ENCODE measurements at regions not wholly inside any gene's neighbourhood (a gene's known extent, or its start where the extent isn't known, plus 50 kb on each side); places are given as distances from the start of the nearest gene placed in this dataset.
"Not testable (repeated sequence)": the region's sequence is repeated elsewhere in the genome, so short reads cannot be mapped to it uniquely, and the experiment has no call there.

DNA sequence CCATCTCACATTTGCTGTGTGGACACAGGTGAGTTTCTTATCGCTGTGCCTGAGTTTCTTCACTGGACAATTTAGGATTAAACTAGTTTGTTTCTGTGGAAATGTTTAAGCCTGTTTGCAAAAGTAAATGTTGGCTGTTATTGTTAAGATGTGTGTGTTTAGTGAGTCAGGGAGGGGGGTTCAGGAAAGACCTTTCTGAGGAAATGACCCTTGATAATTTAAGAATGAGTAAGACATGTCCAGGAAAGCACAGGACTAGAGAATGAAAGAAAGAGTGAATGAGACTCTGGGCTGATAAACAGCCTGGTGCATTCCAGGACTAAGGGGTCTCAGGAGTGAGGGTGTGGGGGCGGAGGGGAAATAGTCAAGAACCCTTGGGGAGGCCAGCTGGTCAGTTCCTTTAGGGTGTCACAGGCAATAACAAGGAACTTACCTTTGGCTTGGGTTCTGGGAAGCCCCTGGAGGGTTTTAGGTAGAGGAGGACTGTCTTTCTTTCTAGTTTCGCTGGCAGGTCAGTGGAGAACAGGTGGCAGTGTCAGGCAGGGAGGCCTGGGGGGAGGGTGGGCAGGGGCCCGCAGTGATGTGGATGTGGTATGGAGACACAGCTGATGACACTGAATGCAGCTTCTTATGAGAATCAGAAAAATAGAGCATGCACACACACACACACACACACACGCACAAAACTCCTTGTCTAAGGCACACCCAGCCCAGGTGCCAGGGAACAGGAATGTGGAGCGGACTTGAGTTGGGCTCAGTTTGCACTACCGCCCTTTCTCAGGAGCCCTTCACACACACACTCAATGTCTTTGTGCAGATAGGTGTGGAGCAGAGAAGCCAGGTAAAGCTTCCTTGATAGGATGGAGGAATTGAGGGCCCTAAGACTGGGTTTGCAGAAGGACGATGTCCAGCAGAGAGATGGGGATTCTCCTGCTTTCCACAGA lies 1005.5 kb downstream of the VRK1 start:
- DNase-seq (ENCODE audit: low read depth): no peak

DNA sequence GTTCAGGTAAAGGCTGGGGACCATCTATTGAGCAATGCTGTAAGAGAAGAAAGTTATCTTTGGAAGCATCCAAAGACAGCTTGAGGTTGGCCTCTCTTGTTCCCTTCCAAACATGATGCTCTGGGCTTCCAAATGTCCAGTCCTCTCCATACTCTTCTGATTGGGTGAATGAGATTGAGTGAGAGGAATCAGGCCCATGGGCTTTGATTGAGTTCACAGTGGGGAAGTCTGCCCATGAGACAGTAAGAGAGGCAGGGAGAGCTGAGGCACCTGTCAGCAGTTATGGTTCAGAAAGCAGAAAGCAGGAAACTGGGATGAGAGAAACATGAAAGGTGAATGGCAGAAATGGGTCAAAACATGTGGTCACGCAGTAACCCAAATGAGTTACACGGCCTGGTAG lies 1006.9 kb downstream of the VRK1 start:
- DNase-seq (ENCODE audit: low read depth): no peak

DNA sequence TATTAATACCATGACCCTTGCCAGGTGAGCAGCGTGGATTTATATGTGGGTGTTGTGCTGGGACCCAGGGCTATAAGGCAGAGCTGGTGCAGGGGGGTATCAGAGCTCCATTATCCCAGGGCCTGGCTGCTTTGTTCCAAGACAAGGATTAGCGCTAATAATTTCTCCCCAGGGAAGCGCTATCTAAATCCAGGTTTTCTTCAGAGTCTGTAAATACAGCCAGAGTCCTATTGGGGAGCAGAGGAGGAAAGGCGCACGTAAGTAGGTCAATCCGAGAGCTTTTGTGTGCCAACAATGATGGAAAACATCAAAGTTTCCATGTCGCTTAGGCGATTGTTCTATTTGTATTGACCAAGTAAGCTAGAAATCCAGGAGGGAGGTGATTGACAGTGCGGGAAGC lies 1009.7 kb downstream of the VRK1 start:
- DNase-seq (ENCODE audit: low read depth): no peak

DNA sequence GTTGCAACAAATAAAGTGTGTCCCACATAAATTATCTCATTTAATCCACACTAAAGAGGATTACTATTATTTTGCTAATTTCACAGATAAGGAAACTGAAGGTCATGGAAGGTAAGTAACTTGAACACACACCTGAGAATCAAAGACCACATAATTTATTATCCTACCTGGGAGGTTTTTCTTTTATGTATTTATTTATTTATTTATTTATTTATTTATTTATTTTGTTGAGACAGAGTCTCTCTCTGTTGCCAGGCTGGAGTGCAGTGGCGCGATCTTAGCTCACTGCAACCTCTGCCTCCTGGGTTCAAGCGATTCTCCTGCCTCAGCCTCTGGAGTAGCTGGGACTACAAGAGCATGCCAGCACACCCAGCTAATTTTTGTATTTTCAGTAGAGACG lies 1011.4 kb downstream of the VRK1 start:
- not testable (repeated sequence) for DNase-seq (ENCODE audit: low read depth)

DNA sequence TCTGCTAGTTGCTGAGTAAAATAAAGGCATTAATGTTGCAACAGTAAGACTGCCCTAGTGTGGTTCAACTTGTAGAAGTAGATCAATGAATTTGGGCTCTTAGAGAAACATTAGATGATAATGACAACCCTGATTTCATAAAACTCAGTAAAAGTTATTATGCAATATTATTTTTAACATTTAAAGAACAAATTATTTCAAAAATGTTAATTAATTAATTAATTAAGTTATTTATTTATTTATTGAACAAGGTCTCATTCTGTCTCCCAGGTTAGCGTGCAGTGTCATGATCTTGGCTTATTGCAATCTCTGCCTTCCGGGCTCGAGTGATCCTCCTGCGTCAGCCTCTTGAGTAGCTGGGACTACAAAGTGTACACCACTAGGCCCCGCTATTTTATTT lies 1016.4 kb downstream of the VRK1 start:
- DNase-seq (ENCODE audit: low read depth): no peak

DNA sequence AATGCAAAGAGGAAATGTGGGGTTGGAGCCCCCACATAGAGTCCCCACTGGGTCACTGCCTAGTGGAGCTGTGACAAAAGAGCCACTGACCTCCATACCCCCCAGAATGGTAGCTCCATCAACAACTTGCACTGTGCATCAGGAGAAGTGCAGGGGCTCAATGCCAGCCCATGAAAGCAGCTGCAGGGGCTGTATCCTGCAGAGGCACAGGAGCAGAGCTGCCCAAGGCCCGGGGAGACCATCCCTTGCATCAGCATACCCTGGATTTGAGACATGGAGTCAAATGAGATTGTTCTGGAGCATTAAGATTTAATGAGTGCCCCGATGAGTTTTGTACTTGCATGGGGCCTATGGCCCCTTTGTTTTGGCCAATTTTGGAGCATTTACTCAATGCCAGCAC lies 1023.6 kb downstream of the VRK1 start:
- no peak for DNase-seq (ENCODE audit: low read depth)

DNA sequence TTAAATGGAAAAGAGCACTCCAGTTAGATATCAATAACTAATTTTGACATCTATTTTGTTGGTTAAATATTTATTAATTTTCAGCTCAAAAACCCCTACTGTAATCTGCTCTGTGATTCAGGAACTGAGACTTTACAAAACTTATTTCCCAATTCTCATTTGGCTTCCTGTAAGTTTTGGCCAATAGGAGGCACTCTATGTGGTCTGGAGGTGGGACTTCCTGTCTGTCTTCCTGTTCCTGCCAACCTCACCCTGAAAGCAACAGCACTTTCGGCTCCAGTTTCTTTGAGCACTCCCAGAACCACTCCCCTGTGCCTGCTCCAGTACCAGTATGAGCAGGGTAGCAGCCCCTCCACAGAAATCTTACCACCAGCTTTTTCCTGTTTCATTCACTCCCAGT lies 1027.0 kb downstream of the VRK1 start:
- DNase-seq (ENCODE audit: low read depth): no peak

DNA sequence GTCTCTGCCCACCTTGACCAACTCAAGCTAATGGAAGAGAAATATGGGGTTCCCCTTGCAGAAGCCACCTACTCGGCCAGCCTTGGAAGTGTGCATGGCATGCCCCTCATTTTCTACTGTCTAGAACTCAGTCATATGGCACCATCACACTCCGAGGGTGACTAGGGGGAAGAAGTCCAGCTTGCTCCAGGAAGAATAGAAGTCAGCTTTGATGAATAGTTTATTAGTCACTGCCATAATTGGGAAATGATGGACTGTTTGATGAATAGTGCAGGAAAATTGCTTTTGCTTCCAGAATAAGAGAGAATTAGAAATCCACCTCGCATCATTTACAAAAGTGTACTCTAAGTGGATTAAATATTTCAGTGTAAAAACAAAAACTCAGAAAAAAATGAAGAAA lies 1030.6 kb downstream of the VRK1 start:
- DNase-seq (ENCODE audit: low read depth): no peak

DNA sequence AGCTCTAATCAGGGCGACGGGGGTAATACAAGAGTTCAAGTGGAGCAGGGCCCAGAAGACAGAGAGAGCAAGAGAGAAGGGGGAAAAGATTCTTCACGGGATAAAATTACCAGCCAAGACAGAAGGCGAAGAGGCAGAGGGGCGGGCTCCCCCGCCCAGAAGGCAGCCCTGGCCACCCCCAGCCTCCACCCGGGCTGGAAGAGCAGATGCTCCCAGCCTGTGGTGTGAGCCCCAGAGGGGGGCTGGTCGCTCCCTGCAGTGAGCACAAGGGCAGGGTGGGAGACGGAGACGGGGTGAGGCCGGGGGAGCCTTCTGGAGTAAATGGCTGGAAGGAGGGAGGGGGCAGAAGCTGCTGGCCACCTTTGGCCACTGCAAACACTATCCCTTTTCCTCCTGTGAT lies 1035.6 kb downstream of the VRK1 start:
- no peak for DNase-seq (ENCODE audit: low read depth)

DNA sequence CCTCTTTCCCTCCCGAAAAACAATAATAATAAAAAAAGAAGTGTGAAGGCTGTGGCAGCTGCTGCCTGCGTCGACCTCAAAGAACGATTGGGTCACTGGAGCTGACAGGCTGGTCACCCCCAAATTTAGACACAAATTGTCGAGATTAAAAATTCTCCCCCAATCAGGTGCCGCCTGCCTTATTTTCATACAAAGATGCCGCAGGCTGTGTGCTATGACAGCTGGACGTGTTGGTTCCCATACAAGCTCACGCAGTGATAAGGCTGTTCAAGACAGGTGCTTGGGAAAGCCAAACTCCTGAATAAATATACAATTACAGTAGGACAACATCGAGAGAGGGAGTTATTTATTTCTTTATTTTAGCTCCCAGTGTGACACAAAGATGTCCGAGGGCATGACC lies 1041.8 kb downstream of the VRK1 start:
- DNase-seq (ENCODE audit: low read depth): no peak

DNA sequence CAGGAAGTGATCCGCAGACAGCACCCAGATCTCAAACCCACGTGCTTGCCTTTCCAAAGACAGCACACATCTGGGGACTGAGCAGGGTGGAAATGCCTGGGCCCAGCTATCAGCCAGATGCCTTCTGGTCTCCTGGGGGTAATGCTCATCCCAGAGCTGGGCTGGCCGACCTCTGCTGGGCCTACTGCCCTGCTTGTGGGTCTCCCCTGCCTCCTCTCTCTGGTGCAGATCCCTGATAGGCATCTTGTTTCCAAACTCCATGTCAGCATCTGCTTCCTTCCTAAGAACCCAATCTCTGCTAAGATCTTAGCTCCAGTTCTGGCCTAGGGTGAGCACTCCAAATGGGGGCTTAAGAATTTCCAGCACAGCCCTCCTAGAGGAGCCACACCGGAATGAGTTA lies 1043.0 kb downstream of the VRK1 start:
- no peak for DNase-seq (ENCODE audit: low read depth)

DNA sequence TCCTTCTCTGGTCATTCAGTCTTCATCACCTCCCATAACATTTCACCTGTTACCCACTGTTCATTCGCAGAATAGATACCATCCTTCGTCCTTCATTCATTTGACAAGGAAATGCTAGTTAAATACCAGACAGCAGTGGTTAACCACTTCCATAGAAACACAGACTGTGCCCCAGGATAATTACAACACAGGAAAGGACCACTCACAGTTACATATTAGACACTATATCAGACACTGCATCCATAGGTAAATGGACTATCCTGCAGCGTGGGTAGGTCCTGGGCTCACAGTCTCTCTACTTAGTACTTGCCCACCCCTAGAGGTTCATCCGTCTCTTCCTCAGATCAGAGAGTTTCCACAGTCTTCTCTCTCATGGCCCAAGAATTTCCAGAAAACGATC lies 1044.6 kb downstream of the VRK1 start:
- DNase-seq (ENCODE audit: low read depth): no peak

DNA sequence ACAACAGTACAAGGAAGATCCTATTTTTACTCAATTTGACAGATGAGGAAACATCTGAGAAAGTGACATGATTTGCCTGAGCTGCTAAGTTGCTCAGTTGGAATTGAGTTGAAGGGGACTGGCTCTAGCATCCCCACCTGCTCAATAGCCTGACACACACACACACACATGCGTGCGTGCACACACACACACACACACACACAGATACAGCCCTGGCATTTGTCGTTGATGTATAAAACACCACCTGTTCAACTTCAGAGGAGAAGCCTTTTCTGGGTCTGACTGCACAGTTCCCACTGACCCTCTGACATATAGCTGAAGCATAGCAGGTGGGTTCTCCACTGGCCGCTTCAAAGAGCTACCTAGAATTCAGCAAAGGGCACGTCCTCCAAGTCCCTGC lies 1045.9 kb downstream of the VRK1 start:
- DNase-seq (ENCODE audit: low read depth): no peak

DNA sequence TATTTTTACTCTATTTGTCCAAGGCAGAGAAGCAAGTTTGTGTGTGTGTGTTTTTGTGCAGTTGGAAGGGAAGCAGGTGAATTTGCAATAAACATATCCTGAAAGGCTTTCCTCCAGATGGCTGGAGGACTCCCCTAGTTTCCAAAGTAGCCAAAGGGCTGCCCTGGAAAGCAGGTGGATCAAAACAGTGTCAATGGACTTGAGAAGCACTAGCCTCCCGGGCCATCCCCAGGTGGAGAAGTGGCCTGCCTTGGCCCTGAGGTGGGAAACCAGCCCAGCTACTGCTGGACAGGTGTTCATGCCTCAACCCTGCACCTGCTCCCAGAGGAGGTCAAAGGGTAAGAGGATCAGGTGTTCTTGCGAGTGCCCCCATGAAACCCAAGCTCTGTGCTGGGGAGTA lies 1046.9 kb downstream of the VRK1 start:
- DNase-seq (ENCODE audit: low read depth): no peak

DNA sequence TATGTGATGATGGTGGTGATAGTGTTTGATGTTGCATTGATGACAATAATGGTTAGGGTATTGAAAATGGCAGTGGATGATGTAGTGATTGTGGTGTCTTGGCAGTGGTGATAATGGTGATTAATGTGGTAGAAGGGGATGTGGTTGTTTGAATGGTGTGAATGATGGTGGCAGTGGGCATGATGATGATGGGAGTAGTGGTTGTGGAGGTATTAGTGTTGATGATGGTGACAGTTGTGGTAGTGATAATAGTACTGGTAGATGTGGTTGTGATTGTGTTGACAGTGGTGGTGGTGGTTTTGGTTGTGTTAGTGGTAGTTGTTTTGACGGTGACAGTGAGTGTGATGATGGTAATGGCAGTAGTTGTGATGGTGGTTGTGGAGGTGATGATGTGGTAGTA lies 1049.0 kb downstream of the VRK1 start:
- no peak for DNase-seq (ENCODE audit: low read depth)

DNA sequence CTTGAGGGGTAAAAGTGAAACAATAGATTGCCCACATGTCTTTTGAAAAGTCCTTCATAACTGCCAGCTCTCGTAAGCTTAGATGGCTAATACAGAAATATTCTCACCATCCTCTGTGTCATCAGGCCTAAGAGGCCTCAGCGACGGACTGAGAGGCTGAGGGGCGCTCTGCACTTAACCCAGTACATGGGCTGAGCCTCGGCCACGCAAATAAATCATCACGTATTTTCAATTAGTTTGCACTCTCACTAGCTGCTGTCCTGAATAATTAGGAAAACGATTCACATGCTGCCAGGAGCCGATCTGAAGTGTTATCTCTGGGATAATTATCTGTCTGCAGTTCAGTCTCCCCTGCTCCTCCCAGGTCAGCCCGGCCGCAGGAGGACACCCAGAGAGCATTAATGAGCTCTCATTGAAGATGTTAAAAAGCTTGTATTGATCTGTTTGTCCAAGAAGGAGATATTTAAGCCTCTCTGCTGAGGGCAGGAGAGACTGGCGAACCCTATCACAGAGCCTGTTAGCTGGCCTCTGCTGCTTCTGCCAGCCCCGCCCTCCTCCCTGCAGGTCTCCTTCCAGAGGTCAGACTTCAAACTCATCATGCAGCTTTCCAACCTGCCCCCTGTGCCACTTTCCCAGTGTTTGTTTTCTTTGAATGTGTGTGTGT lies 1051.3 kb downstream of the VRK1 start:
- DNase-seq (ENCODE audit: low read depth): no peak

DNA sequence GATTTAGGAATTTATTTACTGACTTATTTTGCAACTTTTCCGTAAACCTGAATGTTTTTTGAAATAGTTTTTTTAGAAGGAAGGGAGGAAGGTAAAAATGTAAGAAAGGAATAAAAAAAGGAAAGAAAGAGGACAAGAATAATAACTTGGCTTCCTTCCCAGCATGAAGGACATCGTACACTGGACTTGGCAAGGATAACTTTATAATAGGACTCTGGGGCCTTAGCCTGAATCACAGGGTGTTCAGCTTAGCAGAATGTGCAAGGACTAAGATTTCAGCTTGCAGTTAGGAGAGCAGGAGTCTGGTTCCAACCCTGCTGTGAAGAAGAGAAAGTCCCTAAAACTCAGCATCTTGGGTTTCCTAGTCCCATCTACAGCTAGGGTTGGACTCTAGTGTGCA lies 1053.3 kb downstream of the VRK1 start:
- no peak for DNase-seq (ENCODE audit: low read depth)

DNA sequence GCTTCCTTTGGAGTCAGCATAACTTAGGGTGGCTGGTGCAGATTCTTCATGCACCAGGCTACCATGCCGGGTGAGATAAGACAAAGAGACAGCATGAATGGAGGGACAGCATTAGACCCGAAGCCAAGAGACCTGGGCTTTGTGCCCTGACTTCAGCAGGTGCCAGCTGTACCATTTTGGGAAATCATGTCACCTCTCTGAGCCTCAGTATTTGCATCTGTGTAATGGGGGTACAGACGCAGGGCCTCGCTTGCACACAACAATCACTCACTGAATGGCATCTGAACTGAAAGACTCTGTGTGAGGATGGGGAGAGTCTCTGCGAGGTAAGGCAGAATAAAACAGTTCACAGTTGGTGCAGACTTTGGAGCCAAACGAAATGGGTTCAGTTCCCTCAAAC lies 1053.7 kb downstream of the VRK1 start:
- DNase-seq (ENCODE audit: low read depth): no peak

DNA sequence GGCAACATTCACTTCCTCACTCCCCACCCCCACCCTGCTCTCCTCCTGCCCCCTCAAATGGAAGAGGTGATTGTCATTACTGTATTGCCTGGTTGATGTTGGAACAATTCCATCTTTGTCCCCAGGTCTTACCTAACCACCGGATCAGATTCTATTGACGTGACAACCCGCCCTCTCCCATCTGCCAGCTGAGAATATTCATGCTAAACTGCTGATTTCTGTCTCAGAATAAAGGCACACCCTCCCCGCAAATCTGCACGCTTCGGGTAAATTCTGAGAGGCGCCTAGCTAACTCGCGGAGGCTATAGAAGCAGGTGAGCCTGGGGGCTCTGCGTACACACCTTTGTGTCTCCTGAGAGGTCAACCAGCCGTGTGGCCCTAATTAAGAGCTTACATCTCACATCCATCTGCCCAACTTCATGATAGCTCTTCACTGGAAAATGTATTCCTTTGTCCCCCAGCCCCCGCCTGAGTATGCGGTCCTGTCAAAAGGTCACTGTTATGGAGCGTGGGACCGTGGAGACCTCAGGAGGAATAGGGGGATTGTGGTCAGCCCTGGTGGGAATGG lies 1054.3 kb downstream of the VRK1 start:
- no peak for DNase-seq (ENCODE audit: low read depth)

DNA sequence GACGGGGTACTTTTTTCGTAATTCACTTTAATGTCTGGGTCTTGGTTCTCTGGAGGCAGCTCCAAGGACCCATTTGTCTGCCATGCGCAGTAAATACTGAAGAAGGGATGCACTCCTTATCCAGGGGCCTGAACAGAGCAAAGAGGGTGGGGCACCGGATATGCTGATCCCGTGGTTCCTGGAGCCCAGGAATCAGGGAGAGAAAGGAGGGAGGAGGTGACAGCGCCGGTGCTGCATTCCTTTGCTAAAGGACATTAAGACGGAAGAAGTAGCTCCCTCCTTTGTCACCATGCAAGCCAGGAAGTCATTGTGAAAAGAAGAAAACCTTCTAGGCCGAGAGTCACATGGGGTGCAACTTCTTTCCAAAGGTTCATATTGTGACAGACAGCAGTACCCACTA lies 1057.7 kb downstream of the VRK1 start:
- DNase-seq (ENCODE audit: low read depth): no peak

DNA sequence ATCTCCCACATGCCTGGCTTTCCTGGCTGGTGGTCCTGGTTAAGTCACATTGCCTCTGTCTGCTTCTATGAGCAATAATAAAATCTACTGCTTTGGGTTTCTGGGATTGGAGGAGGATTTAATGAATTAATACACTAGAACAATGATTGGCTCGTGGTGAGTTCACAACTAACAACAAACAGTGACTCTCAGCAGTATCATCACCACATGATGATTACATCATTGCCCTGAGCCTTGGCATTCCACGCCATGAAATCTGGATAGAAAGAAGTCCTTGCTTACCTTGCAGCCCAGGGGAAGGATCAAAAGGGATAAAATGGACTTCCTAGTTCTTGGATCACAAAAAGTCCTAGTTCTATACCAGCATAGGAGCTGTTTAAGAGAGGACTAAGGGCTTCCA lies 1069.0 kb downstream of the VRK1 start:
- DNase-seq (ENCODE audit: low read depth): no peak

DNA sequence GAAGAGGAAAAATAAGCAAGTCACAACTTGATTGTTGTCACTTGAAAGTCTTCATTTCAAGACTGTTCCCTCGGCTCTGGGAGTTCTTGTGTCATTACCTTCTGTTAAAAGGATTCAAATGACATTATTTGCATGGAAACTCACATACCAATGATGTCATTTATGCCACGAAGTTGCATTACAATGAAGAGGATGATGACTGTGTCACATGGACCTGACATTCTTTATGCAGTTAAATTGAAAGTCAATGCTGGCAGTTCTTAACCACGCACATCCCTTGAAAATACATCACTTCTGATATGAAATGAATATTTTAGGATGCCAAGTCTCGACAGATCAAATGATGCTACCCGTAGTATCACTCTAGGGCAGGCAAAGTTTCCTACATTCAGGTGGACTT lies 1069.5 kb downstream of the VRK1 start:
- no peak for DNase-seq (ENCODE audit: low read depth)

DNA sequence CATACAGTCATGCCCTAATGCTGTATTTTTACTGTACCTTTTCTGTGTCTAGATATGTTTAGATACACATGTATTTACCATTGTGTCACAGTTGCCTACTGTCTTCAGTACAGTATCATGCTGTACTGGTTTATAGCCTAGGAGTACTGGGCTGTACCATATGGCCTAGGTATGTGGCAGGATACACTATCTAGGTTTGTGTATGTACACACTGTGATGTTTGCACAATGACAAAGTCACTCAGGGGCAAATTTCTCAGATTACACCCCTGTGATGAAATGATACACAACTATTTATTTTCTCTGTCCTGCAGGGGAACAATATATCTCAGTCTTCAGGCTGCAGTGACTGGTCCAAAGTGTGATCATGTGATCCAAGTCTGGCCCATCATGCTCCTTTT lies 1076.1 kb downstream of the VRK1 start:
- DNase-seq (ENCODE audit: low read depth): no peak

Data from fibroblast of the conjunctiva (primary cell).